ENCODE measurements at regions not wholly inside any gene's neighbourhood (a gene's known extent, or its start where the extent isn't known, plus 50 kb on each side); places are given as distances from the start of the nearest gene placed in this dataset.
"Not testable (repeated sequence)": the region's sequence is repeated elsewhere in the genome, so short reads cannot be mapped to it uniquely, and the experiment has no call there.

DNA sequence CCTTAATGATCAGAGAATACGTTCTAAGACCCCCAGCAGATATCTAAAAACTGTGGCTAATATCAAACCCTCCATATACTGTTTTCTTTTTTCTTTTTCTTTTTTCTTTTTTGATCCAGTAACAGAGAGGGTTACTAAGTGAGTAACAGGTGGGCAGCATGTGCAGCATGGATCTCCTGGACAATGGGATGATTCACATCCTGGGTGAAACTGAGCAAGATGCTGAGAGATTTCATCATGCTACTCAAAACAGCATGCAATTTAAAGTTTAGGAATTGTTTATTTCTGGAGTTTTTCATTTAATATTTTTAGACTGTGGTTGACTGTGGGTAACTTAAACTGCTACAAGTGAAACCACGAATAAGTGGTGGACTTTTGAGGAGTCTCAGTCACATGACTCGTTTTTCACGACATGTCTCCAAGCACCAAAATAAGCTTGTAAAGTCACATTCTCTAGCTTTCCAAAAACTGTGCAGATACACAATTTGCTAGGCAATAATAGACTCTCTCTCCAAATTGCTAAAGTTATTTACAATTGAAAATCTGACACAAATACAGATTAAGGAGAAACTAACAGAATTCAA is 716.2 kb downstream of the NXPH1 start:
- Mint-ChIP-seq H3K27ac (no peak overlapping the region), H3K9me3 (peaks cover 4% of the 10 kb centered on the region), H3K4me3 (no peak overlapping the region), H3K27me3 (ENCODE audit: insufficient read depth) (no peaks in the 10 kb centered on the region), H3K4me1 (peaks cover 6% of the 10 kb centered on the region), H3K36me3 (ENCODE audit: low read depth) (no peaks in the 10 kb centered on the region)
- H3K9ac ChIP-seq (ENCODE audit: extremely low read depth, low read length, poor library complexity, severe bottlenecking): no peak overlapping the region
- WGBS, 2 experiments (ENCODE audit: insufficient coverage in 1 of 2, insufficient read length in 1 of 2): 92 to 96% methylated on average over 3 to 4 of the region's 4 CpGs
- peaks cover 4% of the 10 kb centered on the region for H3K4me1 ChIP-seq (ENCODE audit: control insufficient read depth, insufficient read depth, low read length)
- no peak overlapping the region for H3K4me3 ChIP-seq (ENCODE audit: low read length)
- DNase-seq: no peak
- no peaks in the 10 kb centered on the region for H3K36me3 ChIP-seq (ENCODE audit: control insufficient read depth, insufficient read depth, low read length)
- H3K9me3 ChIP-seq (ENCODE audit: control insufficient read depth, low read length): no peaks in the 10 kb centered on the region
- TF ChIP-seq, protein P1, sequence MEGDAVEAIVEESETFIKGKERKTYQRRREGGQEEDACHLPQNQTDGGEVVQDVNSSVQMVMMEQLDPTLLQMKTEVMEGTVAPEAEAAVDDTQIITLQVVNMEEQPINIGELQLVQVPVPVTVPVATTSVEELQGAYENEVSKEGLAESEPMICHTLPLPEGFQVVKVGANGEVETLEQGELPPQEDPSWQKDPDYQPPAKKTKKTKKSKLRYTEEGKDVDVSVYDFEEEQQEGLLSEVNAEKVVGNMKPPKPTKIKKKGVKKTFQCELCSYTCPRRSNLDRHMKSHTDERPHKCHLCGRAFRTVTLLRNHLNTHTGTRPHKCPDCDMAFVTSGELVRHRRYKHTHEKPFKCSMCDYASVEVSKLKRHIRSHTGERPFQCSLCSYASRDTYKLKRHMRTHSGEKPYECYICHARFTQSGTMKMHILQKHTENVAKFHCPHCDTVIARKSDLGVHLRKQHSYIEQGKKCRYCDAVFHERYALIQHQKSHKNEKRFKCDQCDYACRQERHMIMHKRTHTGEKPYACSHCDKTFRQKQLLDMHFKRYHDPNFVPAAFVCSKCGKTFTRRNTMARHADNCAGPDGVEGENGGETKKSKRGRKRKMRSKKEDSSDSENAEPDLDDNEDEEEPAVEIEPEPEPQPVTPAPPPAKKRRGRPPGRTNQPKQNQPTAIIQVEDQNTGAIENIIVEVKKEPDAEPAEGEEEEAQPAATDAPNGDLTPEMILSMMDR (conservative IDR thresholded peaks at IDR 0.05): no peak
- no peaks in the 10 kb centered on the region for H3K27me3 ChIP-seq (ENCODE audit: control insufficient read depth, insufficient read depth, low read length, poor library complexity, severe bottlenecking)
- H3K27ac ChIP-seq (ENCODE audit: low read depth, low read length): no peak overlapping the region

DNA sequence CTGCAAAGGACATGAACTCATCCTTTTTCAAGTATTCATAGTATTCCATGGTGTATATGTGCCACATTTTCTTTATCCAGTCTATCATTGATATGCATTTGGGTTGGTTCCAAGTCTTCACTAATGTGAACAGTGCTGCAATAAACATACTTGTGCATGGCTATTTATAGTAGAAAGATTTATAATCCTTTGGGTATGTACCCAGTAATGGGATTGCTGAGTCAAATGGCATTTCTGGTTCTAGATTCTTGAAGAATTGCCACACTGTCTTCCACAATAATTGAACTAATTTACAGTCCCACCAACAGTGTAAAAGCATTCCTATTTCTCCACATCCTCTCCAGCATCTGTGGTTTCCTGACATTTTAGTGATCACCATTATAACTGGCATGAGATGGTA is 730.3 kb downstream of the NXPH1 start:
- not testable (repeated sequence) for H3K4me3 Mint-ChIP-seq; H3K9me3 Mint-ChIP-seq; H3K27ac ChIP-seq (ENCODE audit: low read depth, low read length); H3K36me3 Mint-ChIP-seq (ENCODE audit: low read depth); H3K27me3 ChIP-seq (ENCODE audit: control insufficient read depth, insufficient read depth, low read length, poor library complexity, severe bottlenecking); H3K4me1 Mint-ChIP-seq; H3K9me3 ChIP-seq (ENCODE audit: control insufficient read depth, low read length); H3K4me3 ChIP-seq (ENCODE audit: low read length); H3K27me3 Mint-ChIP-seq (ENCODE audit: insufficient read depth); DNase-seq; H3K36me3 ChIP-seq (ENCODE audit: control insufficient read depth, insufficient read depth, low read length); H3K4me1 ChIP-seq (ENCODE audit: control insufficient read depth, insufficient read depth, low read length); H3K27ac Mint-ChIP-seq; H3K9ac ChIP-seq (ENCODE audit: extremely low read depth, low read length, poor library complexity, severe bottlenecking)

DNA sequence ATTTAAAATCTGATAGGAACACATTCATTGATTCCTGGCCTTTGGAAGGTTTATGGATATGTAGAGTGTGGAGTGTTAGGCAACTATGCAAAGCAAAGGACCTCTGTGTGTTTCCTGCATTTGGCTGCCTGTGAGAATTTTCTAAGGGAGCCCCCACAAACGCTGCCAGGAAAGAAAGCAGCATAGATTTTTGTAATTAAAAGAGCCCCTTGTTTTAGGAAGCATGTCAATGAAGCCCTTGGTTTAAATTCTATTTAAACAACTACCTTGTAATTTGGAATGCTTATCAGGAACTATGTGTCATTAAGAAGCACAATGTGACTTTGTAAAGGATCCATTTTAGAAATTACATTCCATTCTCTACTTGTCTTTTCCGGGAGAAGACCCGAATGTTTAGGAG is 742.5 kb downstream of the NXPH1 start:
- Histone ChIP-seq H3K36me3 (ENCODE audit: control insufficient read depth, insufficient read depth, low read length) (no peaks in the 10 kb centered on the region), H3K9ac (ENCODE audit: extremely low read depth, low read length, poor library complexity, severe bottlenecking) (no peak overlapping the region), H3K4me3 (ENCODE audit: low read length) (no peak overlapping the region), H3K9me3 (ENCODE audit: control insufficient read depth, low read length) (no peaks in the 10 kb centered on the region), H3K4me1 (ENCODE audit: control insufficient read depth, insufficient read depth, low read length) (no peaks in the 10 kb centered on the region), H3K27ac (ENCODE audit: low read depth, low read length) (no peak overlapping the region), H3K27me3 (ENCODE audit: control insufficient read depth, insufficient read depth, low read length, poor library complexity, severe bottlenecking) (no peaks in the 10 kb centered on the region)
- H3K27me3 Mint-ChIP-seq (ENCODE audit: insufficient read depth): no peaks in the 10 kb centered on the region
- 67 to 69% methylated on average over 1 to 2 of the region's 3 CpGs for WGBS, 2 experiments (ENCODE audit: insufficient coverage in 1 of 2, insufficient read length in 1 of 2)
- peaks cover 13% of the 10 kb centered on the region for H3K4me1 Mint-ChIP-seq
- H3K27ac Mint-ChIP-seq: no peak overlapping the region
- no peak for DNase-seq
- no peaks in the 10 kb centered on the region for H3K9me3 Mint-ChIP-seq
- no peaks in the 10 kb centered on the region for H3K36me3 Mint-ChIP-seq (ENCODE audit: low read depth)
- TF ChIP-seq, protein P1 (conservative IDR thresholded peaks at IDR 0.05): no peak
- no peak overlapping the region for H3K4me3 Mint-ChIP-seq

DNA sequence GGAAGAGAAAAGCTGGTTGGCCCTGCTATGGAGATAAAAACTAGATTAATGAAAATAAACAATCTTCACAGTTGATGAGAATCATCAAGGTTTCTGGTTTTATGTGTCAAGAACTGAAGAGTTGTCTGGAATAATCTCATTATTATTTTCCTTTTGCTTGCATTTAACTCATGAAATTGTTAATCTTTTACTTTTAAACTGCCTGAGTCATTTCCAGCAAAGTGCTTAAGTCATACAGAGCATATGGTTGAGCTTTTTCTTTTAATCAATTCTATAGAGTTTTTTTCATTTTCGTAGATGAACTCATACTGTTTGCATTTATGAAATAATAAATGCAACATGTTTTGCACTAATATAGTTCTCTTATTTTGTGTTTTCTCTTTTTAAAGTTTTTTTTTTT is 747.9 kb downstream of the NXPH1 start:
- Histone ChIP-seq H3K9ac (ENCODE audit: extremely low read depth, low read length, poor library complexity, severe bottlenecking) (no peak overlapping the region), H3K27me3 (ENCODE audit: control insufficient read depth, insufficient read depth, low read length, poor library complexity, severe bottlenecking) (no peaks in the 10 kb centered on the region), H3K4me3 (ENCODE audit: low read length) (no peak overlapping the region), H3K9me3 (ENCODE audit: control insufficient read depth, low read length) (no peaks in the 10 kb centered on the region), H3K36me3 (ENCODE audit: control insufficient read depth, insufficient read depth, low read length) (no peaks in the 10 kb centered on the region), H3K27ac (ENCODE audit: low read depth, low read length) (no peak overlapping the region), H3K4me1 (ENCODE audit: control insufficient read depth, insufficient read depth, low read length) (no peaks in the 10 kb centered on the region)
- H3K9me3 Mint-ChIP-seq: no peaks in the 10 kb centered on the region
- no peak overlapping the region for H3K27ac Mint-ChIP-seq
- no peak for DNase-seq
- no peaks in the 10 kb centered on the region for H3K27me3 Mint-ChIP-seq (ENCODE audit: insufficient read depth)
- H3K4me3 Mint-ChIP-seq: no peak overlapping the region
- H3K36me3 Mint-ChIP-seq (ENCODE audit: low read depth): no peaks in the 10 kb centered on the region
- no CpG with 5 or more reads among the region's 1 CpG for WGBS, 2 experiments (ENCODE audit: insufficient coverage in 1 of 2, insufficient read length in 1 of 2)
- TF ChIP-seq, protein P1 (conservative IDR thresholded peaks at IDR 0.05): no peak
- H3K4me1 Mint-ChIP-seq: peaks cover 24% of the 10 kb centered on the region
